Right cardiac atrium (tissue), 5 donors: ENCODE measurements at regions not wholly inside any gene's neighbourhood (a gene's known extent, or its start where the extent isn't known, plus 50 kb on each side); places are given as distances from the start of the nearest gene placed in this dataset.
A peak's percentile ranks its signal among the peaks of the same experiment; 100 is the strongest.

Source experiments
- ATAC-seq, 2 donors: fragments of 200-7000 bp; cut with Tn5 transposase; one replicate each; pipeline versions ENCODE4 v1.8.0 to v1.9.1; 2020; ENCODE audit warnings: moderate library complexity in 2 of 2, mild to moderate bottlenecking in 1 of 2
- DNase-seq, 3 donors: peaks; one replicate each; pipeline ENCODE4 v3.0.0-alpha.2; 2020
- H3K27ac ChIP-seq: one replicate; pipeline ENCODE4 v1.5.1; 2013; ENCODE audit warnings: mild to moderate bottlenecking, low read length, control low read depth, moderate library complexity
- H3K27me3 ChIP-seq: one replicate; pipeline ENCODE4 v1.6.1; 2013; ENCODE audit not compliant: control insufficient read depth, insufficient read depth
- H3K4me1 ChIP-seq: one replicate; pipeline ENCODE4 v1.6.1; 2013; ENCODE audit warnings: low read length; ENCODE audit not compliant: control insufficient read depth, insufficient read depth
- H3K4me3 ChIP-seq: one replicate; pipeline ENCODE4 v1.5.1; 2013; ENCODE audit warnings: low read length, control low read depth
- H3K9me3 ChIP-seq: one replicate; pipeline ENCODE4 v1.6.1; 2013; ENCODE audit warnings: low read length; ENCODE audit not compliant: control insufficient read depth
- WGBS: extraction: QIAGEN DNeasy Blood & Tissue Kit; methylation state at CpG from one replicate; pipeline ENCODE4 v1.1.7; 2013; 5-methylcytosine and 5-hydroxymethylcytosine counted together
- intact Hi-C, 4 donors: fragments of 100-400 bp; cut with DNase I; formaldehyde crosslinking; loops; one replicate each; pipeline versions ENCODE4 v1.11.0 to v1.14.0; 2022 to 2023
- donor health status: healthy with polysubstance abuse.
- donor health status: DM: no; HTN: yes; CAD: no.
- donor health status: DM: no; HTN: no; CAD: no.
- donor health status: DM: no; HTN: yes; CAD: no; lungs with severe emphysema.
- donor health status: DM: yes; HTN: yes; CAD: no.

DNA sequence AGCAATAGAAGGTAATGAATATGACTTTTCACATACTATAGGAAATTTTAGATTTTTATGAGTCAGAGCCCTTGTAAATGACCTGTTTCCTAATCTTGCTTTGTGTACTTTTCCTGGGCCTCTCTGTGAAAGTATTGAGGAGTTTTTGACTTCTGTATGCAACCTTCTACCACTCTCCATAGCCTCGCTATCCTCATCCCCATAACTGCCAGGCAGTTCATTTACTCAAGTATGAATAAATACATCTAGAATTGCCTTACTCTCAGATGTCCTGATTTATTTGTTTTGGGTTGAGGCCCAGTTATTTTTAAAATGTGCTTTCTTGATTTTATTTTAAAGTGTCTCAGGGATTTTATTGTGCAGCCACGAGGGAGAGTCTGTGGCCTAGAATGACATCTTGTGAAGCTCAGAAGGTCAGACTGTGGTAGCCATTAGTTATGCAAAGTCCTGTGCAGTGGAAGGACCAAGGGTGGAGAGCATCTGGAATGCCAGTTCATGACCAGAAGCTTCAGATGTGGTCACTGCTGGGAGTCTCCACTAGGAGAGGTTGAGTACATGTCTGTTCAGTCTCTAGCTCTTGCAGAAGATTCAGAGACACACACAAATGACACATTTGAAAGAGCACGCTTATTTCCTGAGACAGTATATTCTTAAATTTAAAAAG, 346.2 kb upstream of the IMPG1 start:
- ATAC-seq (no peak), DNase-seq (no peak)
- H3K9me3 ChIP-seq = no peaks in the 10 kb centered on the region
- H3K4me3 ChIP-seq = no peak overlapping the region
- no peaks in the 10 kb centered on the region for H3K27me3 ChIP-seq
- no peaks in the 10 kb centered on the region for H3K4me1 ChIP-seq
- no peak overlapping the region for H3K27ac ChIP-seq
- WGBS = 70% methylated on average over 3 of the region's 3 CpGs
- intact Hi-C loops = no loop called here

DNA sequence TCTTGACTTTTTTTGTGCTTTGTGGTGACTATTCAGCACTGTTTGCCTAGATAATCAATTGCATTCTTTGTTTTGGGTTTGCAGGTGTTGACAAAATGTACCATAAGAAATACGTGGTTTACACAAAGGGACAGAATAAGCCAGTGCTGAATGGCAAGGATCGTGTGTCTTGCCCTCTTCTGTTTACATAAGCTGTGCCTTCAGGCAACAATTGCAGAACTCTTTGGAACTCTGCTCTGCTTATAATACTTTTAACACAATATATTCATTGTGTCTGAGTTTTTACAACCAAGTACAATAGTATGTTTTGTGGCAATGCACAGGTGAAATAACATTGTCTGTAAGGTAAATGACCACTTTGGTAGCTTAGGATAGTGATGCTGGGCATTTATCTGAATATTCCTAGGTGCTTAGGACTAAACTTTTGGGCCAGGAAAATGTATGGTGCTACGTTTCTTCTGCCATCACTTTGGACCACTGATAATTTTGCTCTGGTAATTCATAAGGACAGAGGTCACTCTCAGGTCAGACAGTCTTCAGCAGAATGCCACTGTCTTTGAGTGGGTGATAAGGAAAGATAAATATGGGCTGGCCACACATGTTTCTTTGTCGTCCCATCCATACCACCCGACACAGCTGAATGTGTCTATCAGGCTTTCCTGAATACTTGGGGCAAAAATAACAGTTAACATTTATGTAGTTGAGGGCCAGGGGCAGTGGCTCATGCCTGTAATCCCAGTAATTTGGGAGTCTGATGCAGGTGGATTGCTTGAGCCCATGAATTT, 344.6 kb upstream of the IMPG1 start:
- Histone ChIP-seq H3K4me1 (no peaks in the 10 kb centered on the region), H3K27ac (no peak overlapping the region), H3K27me3 (no peaks in the 10 kb centered on the region), H3K4me3 (no peak overlapping the region), H3K9me3 (no peaks in the 10 kb centered on the region)
- no peak for DNase-seq
- intact Hi-C loops = no loop called here
- 48% methylated on average over 5 of the region's 5 CpGs for WGBS
- no peak for ATAC-seq

DNA sequence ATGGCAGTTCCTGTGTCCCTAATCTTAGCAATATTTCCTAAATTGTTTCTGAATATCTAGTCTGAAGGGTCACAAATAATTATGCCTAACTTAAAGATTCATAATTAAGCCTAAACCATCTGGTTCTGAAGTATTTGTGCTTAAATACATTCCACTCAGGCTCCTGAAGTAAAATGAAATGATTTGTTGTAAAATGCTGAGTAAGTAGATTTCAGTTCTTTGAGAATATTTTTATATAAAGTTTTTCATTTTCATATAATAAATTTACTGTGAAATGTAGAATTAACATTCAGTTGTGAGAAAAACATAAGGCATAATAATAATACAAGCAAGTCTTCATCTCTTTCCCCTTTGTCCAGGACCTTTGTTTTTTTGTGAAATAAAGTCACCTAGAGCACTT, 330.6 kb upstream of the IMPG1 start:
- DNase-seq (no peak), ATAC-seq (no peak)
- Histone ChIP-seq H3K4me1 (no peaks in the 10 kb centered on the region), H3K9me3 (no peaks in the 10 kb centered on the region), H3K27me3 (no peaks in the 10 kb centered on the region), H3K27ac (no peak overlapping the region), H3K4me3 (no peak overlapping the region)
- intact Hi-C loops = no loop called here

DNA sequence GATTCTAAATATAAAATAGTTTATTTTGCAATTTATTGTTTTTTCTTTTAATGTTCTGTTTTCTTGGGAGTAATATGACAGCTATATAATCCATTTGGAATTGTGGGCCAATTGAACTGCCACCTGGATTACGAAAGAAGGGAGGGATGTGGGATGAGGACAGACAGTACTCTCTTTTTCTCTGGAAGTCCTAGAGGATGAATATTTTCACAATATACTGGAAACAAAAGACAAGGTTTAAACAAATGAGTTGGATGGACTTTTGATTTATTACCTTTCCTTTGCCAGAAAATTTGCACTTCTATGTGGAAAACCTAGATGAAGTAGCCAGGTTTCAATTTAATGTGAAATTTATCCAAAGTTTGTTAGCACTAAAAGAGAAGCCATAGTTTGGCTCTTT, 325.5 kb upstream of the IMPG1 start:
- DNase-seq (no peak), ATAC-seq (no peak)
- Histone ChIP-seq H3K9me3 (no peaks in the 10 kb centered on the region), H3K27ac (no peak overlapping the region), H3K4me1 (no peaks in the 10 kb centered on the region), H3K27me3 (no peaks in the 10 kb centered on the region), H3K4me3 (no peak overlapping the region)
- 83% methylated on average over 1 of the region's 1 CpG for WGBS
- intact Hi-C loops = no loop called here

DNA sequence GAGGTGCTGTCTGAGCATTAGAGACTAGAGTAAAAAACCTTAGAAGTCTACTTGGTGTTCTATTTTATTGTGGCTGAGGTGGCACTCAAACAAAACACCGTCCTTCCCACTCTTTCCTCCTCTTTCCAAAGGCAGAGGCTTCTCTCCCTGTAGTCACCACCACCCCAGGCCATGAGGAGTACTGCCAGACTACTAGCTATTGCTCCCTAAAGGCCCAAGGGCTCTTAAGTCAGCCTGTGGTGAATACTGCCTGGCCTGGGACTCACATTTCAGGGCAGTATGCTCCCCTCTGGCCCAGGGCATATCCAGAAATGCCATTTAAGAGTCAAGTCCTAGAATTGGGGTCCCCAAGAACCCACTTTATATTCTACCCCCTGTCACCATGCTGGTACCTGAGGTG, 309.7 kb upstream of the IMPG1 start:
- no peak for ATAC-seq
- 83% methylated on average over 1 of the region's 1 CpG for WGBS
- no peaks in the 10 kb centered on the region for H3K9me3 ChIP-seq
- no peaks in the 10 kb centered on the region for H3K4me1 ChIP-seq
- H3K27me3 ChIP-seq = no peaks in the 10 kb centered on the region
- no peak for DNase-seq
- intact Hi-C loops = no loop called here
- no peak overlapping the region for H3K4me3 ChIP-seq
- H3K27ac ChIP-seq = no peak overlapping the region

DNA sequence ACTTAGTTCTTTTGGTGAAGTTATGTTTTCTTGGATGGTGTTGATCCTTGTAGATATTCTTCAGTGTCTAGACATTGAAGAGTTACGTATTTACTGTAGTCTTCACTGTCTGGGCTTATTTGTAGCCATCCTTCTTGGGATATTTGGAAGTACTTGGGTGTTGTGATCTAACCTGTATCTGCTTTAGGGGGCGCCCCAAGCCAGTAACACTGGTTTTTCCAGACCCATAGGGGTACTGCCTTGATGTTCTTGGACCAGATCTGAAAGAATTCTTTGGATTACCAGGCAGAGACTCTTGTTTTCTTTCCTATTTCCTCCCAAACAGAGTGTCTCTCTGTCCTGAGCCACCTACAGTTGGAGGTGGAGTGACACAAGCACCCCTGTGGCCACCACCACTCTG, 309.1 kb upstream of the IMPG1 start:
- DNase-seq = no peak
- no peak for ATAC-seq
- no peaks in the 10 kb centered on the region for H3K9me3 ChIP-seq
- no peaks in the 10 kb centered on the region for H3K4me1 ChIP-seq
- 58% methylated on average over 2 of the region's 2 CpGs for WGBS
- intact Hi-C loops = no loop called here
- H3K4me3 ChIP-seq = no peak overlapping the region
- H3K27ac ChIP-seq = no peak overlapping the region
- H3K27me3 ChIP-seq = no peaks in the 10 kb centered on the region

DNA sequence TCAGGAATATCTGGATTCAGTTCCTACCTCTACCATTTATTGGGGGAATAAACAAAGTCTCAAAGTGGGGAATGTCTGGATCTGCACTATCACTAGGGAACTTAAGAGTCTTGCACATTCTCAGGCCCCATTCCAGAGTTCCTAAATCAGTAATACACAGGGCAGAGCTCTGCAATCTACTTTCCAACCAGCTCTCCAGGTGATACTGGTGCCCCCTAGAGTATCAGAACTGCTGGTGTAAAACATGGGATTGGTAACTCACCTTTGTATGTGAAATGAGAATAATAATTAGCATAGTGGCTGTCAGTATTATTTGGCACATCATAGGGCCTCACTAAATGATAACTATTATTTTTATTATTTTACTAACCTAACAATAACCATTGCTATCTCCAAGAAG, 278.8 kb upstream of the IMPG1 start:
- no peak overlapping the region for H3K4me3 ChIP-seq
- peak in 1 of 2 donors; percentile 35 for ATAC-seq

DNA sequence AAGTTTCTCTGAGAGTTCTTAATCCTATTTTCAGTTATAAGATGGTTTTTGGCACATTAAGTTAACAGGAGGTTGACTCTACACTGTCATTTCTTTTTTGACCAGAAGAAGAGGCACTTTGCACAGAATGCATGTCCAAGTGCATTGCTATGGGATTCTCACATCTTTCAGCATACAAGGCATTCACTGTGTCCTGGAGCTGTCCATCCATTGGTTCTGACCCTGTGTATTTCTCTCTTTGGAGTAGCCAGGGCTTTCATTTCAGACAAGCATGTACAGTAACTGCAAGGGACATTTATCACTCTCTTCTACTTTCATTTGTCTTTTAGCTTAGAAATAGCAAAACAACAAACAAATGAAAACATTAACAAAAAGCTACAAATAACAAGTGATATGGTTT, 275.1 kb upstream of the IMPG1 start:
- ATAC-seq = no peak
- no peaks in the 10 kb centered on the region for H3K4me1 ChIP-seq
- intact Hi-C loops = no loop called here
- no peak for DNase-seq
- H3K27ac ChIP-seq = no peak overlapping the region
- H3K27me3 ChIP-seq = no peaks in the 10 kb centered on the region
- H3K9me3 ChIP-seq = no peaks in the 10 kb centered on the region
- H3K4me3 ChIP-seq = no peak overlapping the region

More for the DNA sequence above, 278.8 kb upstream of the IMPG1 start:
- intact Hi-C loops = no loop called here
- no peaks in the 10 kb centered on the region for H3K9me3 ChIP-seq
- no peak overlapping the region for H3K27ac ChIP-seq
- DNase-seq = no peak
- H3K4me1 ChIP-seq = no peaks in the 10 kb centered on the region
- no peaks in the 10 kb centered on the region for H3K27me3 ChIP-seq

DNA sequence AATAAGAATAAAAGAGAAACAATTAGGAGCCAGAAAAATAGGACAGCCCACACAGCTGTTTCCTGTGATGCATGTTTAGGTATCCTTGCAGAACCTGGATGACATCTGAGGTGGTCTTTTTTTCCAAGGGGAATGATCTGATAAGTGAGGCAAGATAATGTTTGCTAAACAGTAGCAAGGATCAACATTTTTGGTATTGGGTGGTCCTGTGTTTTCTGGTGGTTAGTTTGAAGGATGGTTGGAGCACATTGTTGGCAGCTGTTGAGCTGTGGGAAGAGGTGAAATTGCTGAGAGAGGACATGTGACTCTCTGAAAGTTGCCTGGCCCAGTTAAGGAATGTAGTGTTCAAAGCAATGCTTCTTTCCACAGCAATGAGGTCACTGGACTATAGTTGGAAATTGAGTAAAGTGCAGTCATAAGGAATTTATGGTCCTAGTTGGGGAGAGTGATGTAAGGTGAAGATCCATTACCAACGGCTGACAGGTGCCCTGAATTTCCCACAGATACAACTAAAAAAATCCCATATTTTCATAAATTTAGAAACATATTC, 270.2 kb upstream of the IMPG1 start:
- Histone ChIP-seq H3K9me3 (no peaks in the 10 kb centered on the region), H3K27ac (no peak overlapping the region), H3K4me1 (no peaks in the 10 kb centered on the region), H3K4me3 (no peak overlapping the region), H3K27me3 (no peaks in the 10 kb centered on the region)
- 75% methylated on average over 1 of the region's 1 CpG for WGBS
- intact Hi-C loops = no loop called here
- no peak for DNase-seq
- no peak for ATAC-seq

DNA sequence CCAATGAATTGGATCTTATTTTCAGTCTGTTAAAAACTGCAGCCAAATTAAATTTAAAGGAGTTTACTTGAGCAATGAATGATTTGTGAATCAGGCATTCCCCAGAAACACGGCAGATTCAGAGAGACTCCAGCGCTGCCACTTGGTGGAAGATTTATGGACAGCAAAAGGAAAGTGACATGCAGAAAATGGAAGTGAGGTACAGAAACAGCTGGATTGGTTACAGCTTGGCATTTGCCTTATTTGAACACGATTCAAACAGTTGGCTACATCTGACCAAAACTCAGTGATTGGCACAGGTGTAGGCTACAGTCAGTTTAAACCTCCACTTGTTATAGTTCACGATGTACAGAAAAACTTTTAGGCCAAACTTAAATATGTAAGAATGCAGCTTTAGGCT, 257.6 kb upstream of the IMPG1 start:
- 69% methylated on average over 4 of the region's 4 CpGs for WGBS
- intact Hi-C loops = no loop called here

DNA sequence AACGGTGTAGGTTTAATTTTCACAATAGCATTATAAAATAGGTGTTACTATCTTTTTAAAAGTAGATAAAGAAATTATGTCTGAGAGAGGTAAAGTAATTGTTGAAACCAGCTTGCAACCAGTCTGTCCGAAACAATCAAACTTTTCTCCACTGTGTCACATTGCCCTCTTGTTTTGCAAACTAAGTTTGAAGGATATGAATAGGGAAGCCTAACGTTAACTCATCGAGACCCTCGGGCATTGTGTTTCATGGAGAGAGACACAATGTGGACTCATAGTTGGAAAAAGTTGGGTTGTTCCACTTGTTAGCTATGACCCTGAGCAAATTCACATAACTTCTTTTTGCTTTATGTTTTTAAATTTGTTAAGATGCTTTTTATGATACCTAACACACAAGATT, 254.4 kb upstream of the IMPG1 start:
- Histone ChIP-seq H3K4me1 (no peaks in the 10 kb centered on the region), H3K4me3 (no peak overlapping the region), H3K27me3 (no peaks in the 10 kb centered on the region), H3K27ac (no peak overlapping the region), H3K9me3 (no peaks in the 10 kb centered on the region)
- DNase-seq (no peak), ATAC-seq (no peak)
- 79% methylated on average over 5 of the region's 5 CpGs for WGBS
- intact Hi-C loops = no loop called here

More for the DNA sequence above, 257.6 kb upstream of the IMPG1 start:
- DNase-seq = no peak
- Histone ChIP-seq H3K4me3 (no peak overlapping the region), H3K27me3 (no peaks in the 10 kb centered on the region), H3K27ac (no peak overlapping the region), H3K4me1 (no peaks in the 10 kb centered on the region), H3K9me3 (no peaks in the 10 kb centered on the region)
- no peak for ATAC-seq
